Eye (tissue), 1 donor: ENCODE measurements at regions not wholly inside any gene's neighbourhood (a gene's known extent, or its start where the extent isn't known, plus 50 kb on each side); places are given as distances from the start of the nearest gene placed in this dataset.

Experiments
- DNase-seq: peaks from one replicate; pipeline ENCODE4 v3.0.0-alpha.2; 2015

GRCh38 chr3:79542-79941 lies 117.0 kb upstream of the CHL1 start:
- no peak for DNase-seq

- no peak for DNase-seq
Observed at GRCh38 chr3:82508-82907, 114.1 kb upstream of the CHL1 start.

- DNase-seq, result no peak
Observed at GRCh38 chr3:83096-83495, 113.5 kb upstream of the CHL1 start.

GRCh38 chr3:85180-85579 lies 111.4 kb upstream of the CHL1 start:
- DNase-seq, result no peak

- DNase-seq, result no peak
Observed at GRCh38 chr3:88267-88666, 108.3 kb upstream of the CHL1 start.

GRCh38 chr3:93746-94145 lies 102.8 kb upstream of the CHL1 start:
- no peak for DNase-seq

GRCh38 chr3:96259-96658 lies 100.3 kb upstream of the CHL1 start:
- DNase-seq, result no peak

GRCh38 chr3:97417-98258 lies 98.9 kb upstream of the CHL1 start:
- DNase-seq, result peak; percentile 65

GRCh38 chr3:98259-98654 lies 98.3 kb upstream of the CHL1 start:
- no peak for DNase-seq

GRCh38 chr3:99506-99905 lies 97.1 kb upstream of the CHL1 start:
- DNase-seq, result peak; percentile 36

- DNase-seq, result no peak
Observed at GRCh38 chr3:102484-102883, 94.1 kb upstream of the CHL1 start.

GRCh38 chr3:103991-104390 lies 92.6 kb upstream of the CHL1 start:
- DNase-seq, result no peak

- no peak for DNase-seq
Observed at GRCh38 chr3:105585-105984, 91.0 kb upstream of the CHL1 start.

- DNase-seq, result no peak
Observed at GRCh38 chr3:106619-107018, 89.9 kb upstream of the CHL1 start.

GRCh38 chr3:111143-112069 lies 85.2 kb upstream of the CHL1 start:
- DNase-seq, result no peak

GRCh38 chr3:112773-113172 lies 83.8 kb upstream of the CHL1 start:
- DNase-seq, result no peak

GRCh38 chr3:118666-119065 lies 77.9 kb upstream of the CHL1 start:
- DNase-seq, result no peak

GRCh38 chr3:123341-123740 lies 73.2 kb upstream of the CHL1 start:
- no peak for DNase-seq

- DNase-seq, result no peak
Observed at GRCh38 chr3:124557-125179, 71.9 kb upstream of the CHL1 start.

GRCh38 chr3:128515-129172 lies 67.9 kb upstream of the CHL1 start:
- DNase-seq, result no peak

- no peak for DNase-seq
Observed at GRCh38 chr3:131151-131888, 65.2 kb upstream of the CHL1 start.

GRCh38 chr3:132378-132777 lies 64.2 kb upstream of the CHL1 start:
- no peak for DNase-seq
